ENCODE measurements at regions not wholly inside any gene's neighbourhood (a gene's known extent, or its start where the extent isn't known, plus 50 kb on each side); places are given as distances from the start of the nearest gene placed in this dataset.

DNA sequence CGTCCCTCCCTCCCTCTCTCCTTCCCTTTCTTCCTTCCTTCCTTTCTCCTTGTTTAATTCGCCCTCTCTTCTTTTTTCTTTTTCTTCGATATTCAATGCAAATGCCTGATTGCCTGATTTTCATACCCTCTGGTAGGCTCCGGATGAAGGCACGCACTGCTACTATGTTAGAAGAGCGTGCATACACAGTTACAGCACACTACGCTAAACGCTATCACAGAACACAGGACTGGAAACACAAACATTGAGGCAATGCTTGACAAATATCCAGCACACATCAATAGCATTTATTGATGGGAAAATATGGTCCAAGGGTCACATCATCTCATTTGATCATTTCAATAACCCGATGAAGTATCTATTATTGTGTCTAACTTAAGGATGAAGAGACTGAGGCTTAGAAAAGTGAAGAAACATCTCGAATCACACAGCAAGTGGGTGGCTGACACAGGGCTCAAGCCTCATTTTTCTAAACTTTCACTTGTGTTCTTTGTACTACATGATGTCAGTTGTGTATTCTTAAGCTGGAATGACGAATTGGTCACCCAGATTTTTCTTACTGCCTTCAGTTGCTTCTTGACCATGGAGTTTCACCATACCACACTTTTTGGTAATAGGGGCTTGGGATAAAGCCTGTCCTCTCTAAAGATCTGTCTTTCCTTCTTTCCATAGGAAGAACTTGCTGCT lies 101.8 kb downstream of the TRIB2 start:
- Histone ChIP-seq H4K91ac (replicated peaks; ENCODE audit: insufficient read length, low read length) (no peak overlapping the region), H3K27me3 (replicated peaks in 1 of 4; ENCODE audit: control insufficient read depth in 3 of 4, extremely low read depth in 1 of 4, insufficient read depth in 3 of 4, low read length in 3 of 4) (no peaks in the 10 kb centered on the region), H4K5ac (ENCODE audit: insufficient read length, low read depth, low read length) (no peak overlapping the region), H3K9me3 (ENCODE audit: insufficient read depth in 2 of 2, low read depth in 1 of 2, low read length in 1 of 2) (no peaks in the 10 kb centered on the region), H3K18ac (ENCODE audit: extremely low read depth, low read length) (no peak overlapping the region), H3K27ac (ENCODE audit: low read depth, low read length) (no peak overlapping the region), H3K23ac (ENCODE audit: insufficient read length) (no peak overlapping the region), H4K8ac (ENCODE audit: extremely low read depth, insufficient read depth, low read length) (no peak overlapping the region), H2BK120ac (replicated peaks; ENCODE audit: low read depth, low read length) (no peak overlapping the region), H3K56ac (replicated peaks; ENCODE audit: insufficient read length, low read depth, low read length) (no peak overlapping the region), H2AK5ac (ENCODE audit: low read depth, low read length) (no peak overlapping the region), H3K4me3 (ENCODE audit: extremely low read depth in 1 of 4, insufficient read depth in 2 of 4, low read depth in 3 of 4, low read length in 4 of 4) (no peak overlapping the region), H3K79me1 (ENCODE audit: low read depth, low read length) (no peaks in the 10 kb centered on the region), H3K4ac (replicated peaks; ENCODE audit: insufficient read length, low read depth, low read length) (no peak overlapping the region), H2BK12ac (ENCODE audit: low read depth, low read length) (no peak overlapping the region), H3K79me2 (ENCODE audit: control insufficient read depth in 1 of 2, insufficient read depth in 2 of 2, low read length in 2 of 2) (no peaks in the 10 kb centered on the region), H3K23me2 (ENCODE audit: low read depth, low read length) (no peaks in the 10 kb centered on the region), H3K4me2 (ENCODE audit: insufficient read depth in 1 of 2, low read depth in 2 of 2, low read length in 2 of 2) (no peak overlapping the region), H2BK20ac (ENCODE audit: low read length) (no peak overlapping the region), H3K9ac (replicated peaks in 1 of 4; ENCODE audit: extremely low read depth in 1 of 4, low read depth in 3 of 4, low read length in 3 of 4) (no peak overlapping the region), H4K20me1 (replicated peaks in 1 of 2; ENCODE audit: control insufficient read depth in 1 of 2, insufficient read depth in 2 of 2, low read length in 2 of 2) (no peaks in the 10 kb centered on the region), H3K4me1 (replicated peaks in 1 of 4; ENCODE audit: control insufficient read depth in 3 of 4, insufficient read depth in 4 of 4, low read length in 3 of 4) (no peaks in the 10 kb centered on the region), H2BK15ac (ENCODE audit: low read length) (no peak overlapping the region), H3K14ac (ENCODE audit: insufficient read length) (no peak overlapping the region), H3K36me3 (ENCODE audit: control insufficient read depth in 2 of 4, insufficient read depth in 4 of 4, low read length in 3 of 4) (no peaks in the 10 kb centered on the region), H2AFZ (ENCODE audit: low read length) (no peak overlapping the region), H2BK5ac (ENCODE audit: low read depth, low read length) (no peak overlapping the region)
- FAIRE-seq (no peak), DNase-seq (ENCODE audit: low read depth in 1 of 2, low spot score in 2 of 2) (no peak)
- ChIA-PET CTCF (ENCODE audit: partially characterized antibody) (interaction anchor here (2.0 kb wide), 1 partner anchor 113 kb away, joined by 5 read pairs; no protein-coding TSS in a partner anchor), POLR2A (ENCODE audit: partially characterized antibody) (no interaction called here)
- 95% methylated on average over 10 of the region's 11 CpGs; no CpG with 5 or more reads in 1 of the 2 experiments for WGBS, 2 experiments (ENCODE audit: extremely low coverage in 1 of 2, insufficient coverage in 1 of 2, insufficient read length in 1 of 2, insufficient replicate concordance in 2 of 2, low coverage in 1 of 2, low lambda C conversion rate in 2 of 2, missing lambda C conversion rate in 1 of 2)
- TF ChIP-seq TEAD4 (IDR thresholded peaks at IDR 0.05; ENCODE audit: low read depth, low read length) (no peak), EP300 (IDR thresholded peaks at IDR 0.05; ENCODE audit: borderline replicate concordance in 1 of 2, low read depth in 2 of 2, low read length in 2 of 2) (no peak), SIN3A (conservative IDR thresholded peaks at IDR 0.05 in 1 of 2, IDR thresholded peaks at IDR 0.05 in 1 of 2; ENCODE audit: low read depth in 1 of 2, low read length in 2 of 2) (no peak), PHF8 (conservative IDR thresholded peaks at IDR 0.05; ENCODE audit: low read depth, low read length) (no peak), ZNF274 (IDR thresholded peaks at IDR 0.05; ENCODE audit: borderline replicate concordance, extremely low read depth, low read length) (no peak), ASH2L (IDR thresholded peaks at IDR 0.05; ENCODE audit: low read length) (no peak), GABPA (IDR thresholded peaks at IDR 0.05; ENCODE audit: borderline replicate concordance, insufficient read depth, low read length) (no peak), TAF7 (optimal IDR thresholded peaks at IDR 0.05; ENCODE audit: borderline replicate concordance, low read depth, low read length) (no peak), HDAC2 (IDR thresholded peaks at IDR 0.05; ENCODE audit: borderline replicate concordance in 1 of 2, low read depth in 2 of 2, low read length in 2 of 2) (no peak), POLR2A (IDR thresholded peaks at IDR 0.05; ENCODE audit: control extremely low read depth in 1 of 2, low read depth in 2 of 2, low read length in 2 of 2) (no peak)
- TF ChIP-seq, protein P1, sequence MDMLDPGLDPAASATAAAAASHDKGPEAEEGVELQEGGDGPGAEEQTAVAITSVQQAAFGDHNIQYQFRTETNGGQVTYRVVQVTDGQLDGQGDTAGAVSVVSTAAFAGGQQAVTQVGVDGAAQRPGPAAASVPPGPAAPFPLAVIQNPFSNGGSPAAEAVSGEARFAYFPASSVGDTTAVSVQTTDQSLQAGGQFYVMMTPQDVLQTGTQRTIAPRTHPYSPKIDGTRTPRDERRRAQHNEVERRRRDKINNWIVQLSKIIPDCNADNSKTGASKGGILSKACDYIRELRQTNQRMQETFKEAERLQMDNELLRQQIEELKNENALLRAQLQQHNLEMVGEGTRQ (IDR thresholded peaks at IDR 0.05; ENCODE audit: low read length): no peak
- TF ChIP-seq, protein P2, sequence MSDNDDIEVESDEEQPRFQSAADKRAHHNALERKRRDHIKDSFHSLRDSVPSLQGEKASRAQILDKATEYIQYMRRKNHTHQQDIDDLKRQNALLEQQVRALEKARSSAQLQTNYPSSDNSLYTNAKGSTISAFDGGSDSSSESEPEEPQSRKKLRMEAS (IDR thresholded peaks at IDR 0.05): no peak

Measured in H1 (cell line).